Cerebellar cortex (tissue), 1 donor: ENCODE measurements at regions not wholly inside any gene's neighbourhood (a gene's known extent, or its start where the extent isn't known, plus 50 kb on each side); places are given as distances from the start of the nearest gene placed in this dataset.
"Not testable (repeated sequence)": the region's sequence is repeated elsewhere in the genome, so short reads cannot be mapped to it uniquely, and the experiment has no call there.

Experiments
- DNase-seq: peaks from one replicate; pipeline ENCODE4 v3.0.0-alpha.2; 2015; ENCODE audit warnings: low spot score

GRCh38 chr2:78840311-78840710 is 185.2 kb upstream of the REG3G start:
- not testable (repeated sequence) for DNase-seq

- no peak for DNase-seq
These were observed 179.8 kb upstream of the REG3G start for GRCh38 chr2:78845664-78846185.

GRCh38 chr2:78861546-78861945 is 164.0 kb upstream of the REG3G start:
- no peak for DNase-seq

GRCh38 chr2:78864205-78864604 is 161.3 kb upstream of the REG3G start:
- no peak for DNase-seq

GRCh38 chr2:78865667-78866066 is 159.8 kb upstream of the REG3G start:
- no peak for DNase-seq

GRCh38 chr2:78870343-78870967 is 155.0 kb upstream of the REG3G start:
- DNase-seq, result no peak

GRCh38 chr2:78873526-78873925 is 152.0 kb upstream of the REG3G start:
- DNase-seq, result no peak

- DNase-seq, result no peak
These were observed 149.2 kb upstream of the REG3G start for GRCh38 chr2:78876316-78876688.

- DNase-seq, result no peak
These were observed 138.1 kb upstream of the REG3G start for GRCh38 chr2:78887446-78887845.

GRCh38 chr2:78890935-78891334 is 134.6 kb upstream of the REG3G start:
- no peak for DNase-seq

- no peak for DNase-seq
These were observed 133.2 kb upstream of the REG3G start for GRCh38 chr2:78892295-78892694.

GRCh38 chr2:78895022-78895421 is 130.5 kb upstream of the REG3G start:
- DNase-seq, result no peak

- no peak for DNase-seq
These were observed 129.0 kb upstream of the REG3G start for GRCh38 chr2:78896536-78896935.

- no peak for DNase-seq
These were observed 118.4 kb upstream of the REG3G start for GRCh38 chr2:78907089-78907488.

- no peak for DNase-seq
These were observed 116.5 kb upstream of the REG3G start for GRCh38 chr2:78908973-78909372.

GRCh38 chr2:78910376-78910775 is 115.1 kb upstream of the REG3G start:
- DNase-seq, result no peak

GRCh38 chr2:78913257-78913656 is 112.2 kb upstream of the REG3G start:
- DNase-seq, result no peak

- DNase-seq, result no peak
These were observed 100.2 kb upstream of the REG3G start for GRCh38 chr2:78925258-78925657.

- no peak for DNase-seq
These were observed 97.0 kb upstream of the REG3G start for GRCh38 chr2:78928502-78928901.

- DNase-seq, result no peak
These were observed 84.5 kb upstream of the REG3G start for GRCh38 chr2:78940998-78941397.

- DNase-seq, result no peak
These were observed 83.8 kb upstream of the REG3G start for GRCh38 chr2:78941751-78942150.

GRCh38 chr2:78963881-78964280 is 61.6 kb upstream of the REG3G start:
- no peak for DNase-seq

GRCh38 chr2:78967294-78967693 is 58.2 kb upstream of the REG3G start:
- DNase-seq, result no peak

- DNase-seq, result no peak
These were observed 51.9 kb upstream of the REG3G start for GRCh38 chr2:78973630-78974029.
